Small intestine (tissue), 7 donors: ENCODE measurements at regions not wholly inside any gene's neighbourhood (a gene's known extent, or its start where the extent isn't known, plus 50 kb on each side); places are given as distances from the start of the nearest gene placed in this dataset.

Experiments used
- DNase-seq, 2 donors: peaks; one replicate each; pipeline versions ENCODE4 v3.0.0 to v3.0.0-alpha.2; 2013
- FAIRE-seq: peaks from 2 replicates; lab custom pipeline; 2012; peaks lifted over from hg19 to GRCh38; lab: Jason Lieb, UNC
- H3K27ac ChIP-seq, 3 donors: one replicate each; pipeline ENCODE4 v1.5.1; 2013; ENCODE audit warnings: low read length in 2 of 3, mild to moderate bottlenecking in 2 of 3, control low read depth in 1 of 3, inconsistent platforms in 1 of 3, low read depth in 1 of 3, moderate library complexity in 1 of 3
- H3K27me3 ChIP-seq, 3 donors: one replicate each; pipeline ENCODE4 v1.6.1; 2013; ENCODE audit warnings: low read length in 3 of 3, inconsistent platforms in 1 of 3; ENCODE audit not compliant: control insufficient read depth in 3 of 3, insufficient read depth in 3 of 3
- H3K36me3 ChIP-seq, 3 donors: one replicate each; pipeline ENCODE4 v1.6.1; 2013; ENCODE audit warnings: low read length in 3 of 3, inconsistent platforms in 1 of 3, low read depth in 1 of 3, mild to moderate bottlenecking in 1 of 3, moderate library complexity in 1 of 3; ENCODE audit not compliant: control insufficient read depth in 3 of 3, insufficient read depth in 2 of 3
- H3K4me1 ChIP-seq, 3 donors: one replicate each; pipeline ENCODE4 v1.6.1; 2013; ENCODE audit warnings: low read length in 2 of 3, inconsistent platforms in 1 of 3, low read depth in 1 of 3, mild to moderate bottlenecking in 1 of 3, moderate library complexity in 1 of 3; ENCODE audit not compliant: control insufficient read depth in 3 of 3, insufficient read depth in 2 of 3
- H3K4me3 ChIP-seq, 3 donors: one replicate each; pipeline ENCODE4 v1.5.1; 2013; ENCODE audit warnings: low read length in 3 of 3, control low read depth in 1 of 3, inconsistent platforms in 1 of 3, low read depth in 1 of 3, mild to moderate bottlenecking in 1 of 3, moderate library complexity in 1 of 3
- H3K9me3 ChIP-seq, 2 donors: one replicate each; pipeline ENCODE4 v1.6.1; 2013; ENCODE audit warnings: low read depth in 1 of 2, low read length in 1 of 2; ENCODE audit not compliant: control insufficient read depth in 2 of 2, insufficient read depth in 1 of 2
- WGBS, 3 donors: extraction: QIAGEN DNeasy Blood & Tissue Kit; methylation state at CpG; one replicate each; pipeline ENCODE4 v1.1.7; 2013; 5-methylcytosine and 5-hydroxymethylcytosine counted together
- donor health status: healthy with polysubstance abuse.
- donor health status: control.
- donor health status: control.
- donor health status: Bipolar disorder and iron deficiency.
- donor health status: healthy.

GRCh38 chr3:118791246-118791645 is 243.4 kb downstream of the IGSF11 start:
- FAIRE-seq = no peak
- no peaks in the 10 kb centered on the region for H3K36me3 ChIP-seq
- no peak overlapping the region for H3K27ac ChIP-seq
- H3K27me3 ChIP-seq = no peaks in the 10 kb centered on the region
- no peaks in the 10 kb centered on the region for H3K9me3 ChIP-seq
- H3K4me3 ChIP-seq = no peak overlapping the region
- WGBS, 3 donors = 66 to 72% (median 71%) methylated on average over 5 of the region's 5 CpGs
- H3K4me1 ChIP-seq = no peaks in the 10 kb centered on the region
- DNase-seq = no peak

DNA sequence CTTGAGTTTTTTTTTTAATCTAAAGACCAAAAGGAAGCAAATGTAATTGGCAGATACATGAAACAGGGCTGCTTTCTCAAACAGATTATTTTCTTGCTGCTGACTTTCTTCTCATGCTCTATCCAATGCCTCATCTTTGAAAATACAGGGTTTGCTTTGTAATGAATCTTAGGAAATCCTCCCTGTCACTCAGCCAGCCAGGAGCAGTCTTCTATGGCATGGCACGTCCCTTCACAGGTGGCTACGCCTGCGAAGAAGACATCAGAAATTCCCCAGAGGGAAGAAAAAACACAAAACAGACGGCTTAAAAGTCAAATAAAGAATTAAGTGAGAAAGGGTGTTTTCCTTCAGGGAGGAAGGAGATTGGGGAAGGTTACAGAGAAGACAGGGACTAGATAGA is 242.5 kb downstream of the IGSF11 start:
- H3K4me1 ChIP-seq = no peaks in the 10 kb centered on the region
- H3K27me3 ChIP-seq = no peaks in the 10 kb centered on the region
- DNase-seq (no peak), FAIRE-seq (no peak)
- no peak overlapping the region for H3K27ac ChIP-seq
- no peaks in the 10 kb centered on the region for H3K36me3 ChIP-seq
- no peak overlapping the region for H3K4me3 ChIP-seq
- 64 to 73% (median 70%) methylated on average over 4 of the region's 4 CpGs for WGBS, 3 donors
- no peaks in the 10 kb centered on the region for H3K9me3 ChIP-seq

DNA sequence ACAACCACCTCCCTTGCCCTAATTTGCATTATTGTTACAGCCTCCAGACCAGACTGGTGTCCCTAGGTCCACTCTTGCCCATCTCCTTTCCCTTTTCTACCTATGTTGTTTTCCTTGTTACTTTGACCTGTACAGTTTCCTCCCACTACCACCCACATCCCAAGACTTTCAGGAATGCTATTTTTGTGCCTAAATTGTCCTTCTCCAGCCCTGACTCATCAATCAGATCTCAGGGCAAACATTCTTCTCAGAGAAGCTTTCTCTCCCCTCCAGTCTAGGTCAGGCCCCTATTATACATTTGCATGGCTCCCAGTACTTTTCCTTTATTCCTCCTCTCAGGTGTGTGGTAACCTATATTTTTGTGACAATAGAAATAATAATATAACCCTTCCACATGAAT is 241.5 kb downstream of the IGSF11 start:
- H3K9me3 ChIP-seq = no peaks in the 10 kb centered on the region
- DNase-seq (no peak), FAIRE-seq (no peak)
- no peaks in the 10 kb centered on the region for H3K4me1 ChIP-seq
- no peaks in the 10 kb centered on the region for H3K36me3 ChIP-seq
- H3K27me3 ChIP-seq = no peaks in the 10 kb centered on the region
- H3K4me3 ChIP-seq = no peak overlapping the region
- H3K27ac ChIP-seq = no peak overlapping the region

DNA sequence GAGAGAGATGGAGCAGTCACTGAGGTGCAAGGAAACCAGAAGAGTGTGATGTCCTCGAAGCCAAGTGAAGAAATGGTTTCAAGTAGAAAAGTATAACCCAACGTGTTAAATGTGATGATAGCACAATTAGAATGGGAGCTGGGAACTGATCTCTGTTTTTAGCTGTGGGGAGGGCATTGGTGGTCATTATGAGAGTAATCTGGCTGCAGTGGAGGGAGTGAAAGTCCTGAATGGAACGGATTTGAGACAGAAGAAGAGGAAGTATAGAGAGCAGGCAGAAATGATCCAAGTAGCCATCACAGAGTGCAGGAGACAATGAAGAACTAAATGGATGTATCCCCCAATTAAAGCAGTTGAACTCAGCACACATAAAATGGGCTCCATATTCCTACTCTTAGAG is 235.3 kb downstream of the IGSF11 start:
- FAIRE-seq (no peak), DNase-seq (no peak)
- Histone ChIP-seq H3K4me3 (no peak overlapping the region), H3K9me3 (no peaks in the 10 kb centered on the region), H3K27ac (no peak overlapping the region), H3K36me3 (no peaks in the 10 kb centered on the region), H3K27me3 (no peaks in the 10 kb centered on the region), H3K4me1 (no peaks in the 10 kb centered on the region)
- 53 to 75% (median 67%) methylated on average over 3 of the region's 3 CpGs for WGBS, 3 donors

DNA sequence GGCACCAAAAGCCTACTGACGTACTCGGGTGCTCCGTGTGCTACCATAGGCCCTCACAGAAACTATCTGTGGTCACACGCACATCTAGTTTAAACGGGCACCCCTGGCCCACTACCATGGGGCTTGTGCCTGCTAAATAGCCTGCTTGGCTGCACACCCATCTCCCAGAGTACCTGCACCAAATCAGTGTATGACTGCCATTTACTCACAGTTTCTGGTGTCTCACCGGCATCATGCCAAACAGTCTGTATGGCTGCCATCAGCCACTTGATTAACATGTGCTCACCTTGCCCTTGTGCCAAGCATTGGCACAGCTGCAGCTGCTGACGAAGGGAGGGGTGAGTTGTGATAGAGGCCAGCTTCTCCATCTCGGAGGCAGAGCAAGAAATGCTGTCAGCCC is 232.7 kb downstream of the IGSF11 start:
- H3K36me3 ChIP-seq = no peaks in the 10 kb centered on the region
- H3K27ac ChIP-seq = no peak overlapping the region
- H3K9me3 ChIP-seq = no peaks in the 10 kb centered on the region
- H3K27me3 ChIP-seq = no peaks in the 10 kb centered on the region
- H3K4me3 ChIP-seq = no peak overlapping the region
- FAIRE-seq (no peak), DNase-seq (no peak)
- 80 to 86% (median 80%) methylated on average over 8 of the region's 8 CpGs for WGBS, 3 donors
- H3K4me1 ChIP-seq = no peaks in the 10 kb centered on the region

DNA sequence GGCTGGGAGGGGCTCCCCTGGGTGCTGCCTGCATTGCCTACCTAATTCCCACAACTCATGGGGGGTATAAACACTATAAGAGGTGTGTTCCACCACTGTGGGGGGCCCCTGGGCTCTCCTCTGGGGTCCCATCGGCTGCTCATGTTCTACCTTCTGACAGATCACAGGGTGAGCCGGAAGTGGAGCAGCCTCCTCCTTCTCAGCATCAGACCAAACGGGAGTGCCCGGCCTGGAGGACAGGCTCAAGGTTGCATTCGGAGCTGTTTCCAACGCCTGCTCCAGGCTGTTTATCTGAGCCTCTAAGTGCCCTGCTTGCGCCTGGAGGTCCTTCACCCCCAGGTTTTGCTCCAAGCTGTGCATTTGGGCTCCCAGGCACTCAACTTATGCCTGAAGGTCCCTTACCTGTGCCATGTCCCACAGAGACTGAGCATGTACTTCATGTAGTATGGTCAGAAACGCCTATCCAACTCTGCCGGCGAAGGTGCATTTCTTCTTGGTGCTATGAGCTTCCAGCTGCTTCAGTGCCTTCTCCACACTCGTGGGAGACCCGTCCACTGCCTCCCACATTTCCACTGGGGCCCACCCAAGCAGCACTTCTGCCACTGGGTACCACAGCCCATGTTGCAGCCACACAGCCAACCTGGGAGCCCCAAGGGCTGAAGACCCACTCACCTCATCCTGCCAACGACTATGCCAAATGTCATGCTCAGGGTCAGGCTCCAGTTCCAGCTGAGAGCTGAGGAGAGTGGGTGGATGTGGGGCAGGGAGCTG is 232.1 kb downstream of the IGSF11 start:
- Histone ChIP-seq H3K36me3 (no peaks in the 10 kb centered on the region), H3K4me3 (no peak overlapping the region), H3K27me3 (no peaks in the 10 kb centered on the region), H3K27ac (no peak overlapping the region), H3K9me3 (no peaks in the 10 kb centered on the region), H3K4me1 (no peaks in the 10 kb centered on the region)
- FAIRE-seq (no peak), DNase-seq (no peak)
- 78 to 86% (median 79%) methylated on average over 13 of the region's 13 CpGs for WGBS, 3 donors

DNA sequence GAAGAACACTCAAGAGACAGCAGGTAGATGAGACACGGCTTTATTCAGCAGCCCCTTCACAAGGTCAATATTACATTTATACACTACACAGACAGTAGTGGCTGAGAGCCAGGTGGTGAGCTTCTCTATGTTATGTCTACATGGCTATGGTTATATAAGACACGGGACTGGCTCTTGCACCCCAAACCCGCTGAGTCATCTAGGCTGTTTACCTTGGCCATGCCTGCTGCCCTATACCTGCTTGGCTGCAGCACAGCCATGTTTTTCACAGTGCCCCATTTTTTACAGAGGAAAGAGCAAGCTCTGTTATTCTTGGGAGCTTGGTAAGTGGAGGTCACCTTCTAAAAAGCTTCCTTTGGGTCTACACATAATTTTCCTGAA is 231.6 kb downstream of the IGSF11 start:
- WGBS, 3 donors = 78 to 85% (median 82%) methylated on average over 3 of the region's 3 CpGs
- H3K4me3 ChIP-seq = no peak overlapping the region
- H3K4me1 ChIP-seq = no peaks in the 10 kb centered on the region
- no peak for DNase-seq
- FAIRE-seq = no peak
- no peak overlapping the region for H3K27ac ChIP-seq
- no peaks in the 10 kb centered on the region for H3K27me3 ChIP-seq
- no peaks in the 10 kb centered on the region for H3K9me3 ChIP-seq
- no peaks in the 10 kb centered on the region for H3K36me3 ChIP-seq

- H3K27me3 ChIP-seq = no peaks in the 10 kb centered on the region
- no peak for FAIRE-seq
- no peak for DNase-seq
- no peaks in the 10 kb centered on the region for H3K4me1 ChIP-seq
- 63 to 70% (median 67%) methylated on average over 2 of the region's 2 CpGs for WGBS, 3 donors
- H3K9me3 ChIP-seq = no peaks in the 10 kb centered on the region
- no peaks in the 10 kb centered on the region for H3K36me3 ChIP-seq
- no peak overlapping the region for H3K27ac ChIP-seq
- no peak overlapping the region for H3K4me3 ChIP-seq
Observed at GRCh38 chr3:118805007-118805406, 229.6 kb downstream of the IGSF11 start.

DNA sequence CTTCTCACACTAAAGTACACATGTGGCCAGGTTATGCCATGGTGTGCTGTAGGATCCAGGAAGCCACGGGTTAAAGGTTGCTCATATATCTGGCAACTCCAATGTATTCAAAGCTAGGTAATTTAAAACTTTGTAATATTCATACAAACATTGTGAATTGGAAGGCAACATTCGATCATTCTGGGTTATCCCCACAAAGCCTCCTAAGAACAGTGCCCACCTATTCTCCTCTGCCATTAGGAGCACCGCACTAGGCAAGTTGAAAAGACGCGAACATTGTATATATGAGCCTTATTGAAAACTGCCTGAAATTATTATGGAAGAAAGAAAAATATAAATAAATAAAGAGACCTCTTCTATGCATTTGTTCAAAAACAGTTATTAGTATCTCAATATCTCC is 228.2 kb downstream of the IGSF11 start:
- 88 to 93% (median 91%) methylated on average over 5 of the region's 5 CpGs for WGBS, 3 donors
- FAIRE-seq = no peak
- Histone ChIP-seq H3K27ac (no peak overlapping the region), H3K36me3 (no peaks in the 10 kb centered on the region), H3K4me1 (no peaks in the 10 kb centered on the region), H3K27me3 (no peaks in the 10 kb centered on the region), H3K9me3 (no peaks in the 10 kb centered on the region), H3K4me3 (no peak overlapping the region)
- no peak for DNase-seq
